HAP-1 (cell line): ENCODE measurements at regions not wholly inside any gene's neighbourhood (a gene's known extent, or its start where the extent isn't known, plus 50 kb on each side); places are given as distances from the start of the nearest gene placed in this dataset.
"Not testable (repeated sequence)": the region's sequence is repeated elsewhere in the genome, so short reads cannot be mapped to it uniquely, and the experiment has no call there.

ENCODE experiments used
- DNase-seq, 2 experiments: peaks; one replicate each; pipeline ENCODE4 v3.0.0-alpha.2; 2016 to 2020; ENCODE audit warnings: low spot score in 2 of 2
- H3K27me3 ChIP-seq: fragments of 250-450 bp; sonication (Bioruptor Pico); 2 replicates; pipeline ENCODE4 v1.5.1; 2020; ENCODE audit warnings: low read depth, mild to moderate bottlenecking, moderate library complexity
- H3K36me3 ChIP-seq: fragments of 250-450 bp; sonication (Bioruptor Pico); replicated peaks from 2 replicates; pipeline ENCODE4 v1.5.1; 2020; ENCODE audit warnings: mild to moderate bottlenecking
- H3K4me1 ChIP-seq: fragments of 250-450 bp; sonication (Bioruptor Pico); 2 replicates; pipeline ENCODE4 v1.5.1; 2020; ENCODE audit warnings: mild to moderate bottlenecking
- H3K4me3 ChIP-seq: fragments of 250-450 bp; sonication (Bioruptor Pico); 2 replicates; pipeline ENCODE4 v1.5.1; 2020; ENCODE audit warnings: mild to moderate bottlenecking, moderate library complexity
- H3K9me3 ChIP-seq: fragments of 250-450 bp; sonication (Bioruptor Pico); 2 replicates; pipeline ENCODE4 v1.5.1; 2020; ENCODE audit warnings: mild to moderate bottlenecking, moderate library complexity
- in situ Hi-C: fragments of 300-500 bp; cut with MboI; formaldehyde crosslinking; loops from 3 replicates; pipeline ENCODE4 v1.14.3; 2020; ENCODE audit warnings: low sequenced_read_pairs, inconsistent platforms, mixed read lengths

DNA sequence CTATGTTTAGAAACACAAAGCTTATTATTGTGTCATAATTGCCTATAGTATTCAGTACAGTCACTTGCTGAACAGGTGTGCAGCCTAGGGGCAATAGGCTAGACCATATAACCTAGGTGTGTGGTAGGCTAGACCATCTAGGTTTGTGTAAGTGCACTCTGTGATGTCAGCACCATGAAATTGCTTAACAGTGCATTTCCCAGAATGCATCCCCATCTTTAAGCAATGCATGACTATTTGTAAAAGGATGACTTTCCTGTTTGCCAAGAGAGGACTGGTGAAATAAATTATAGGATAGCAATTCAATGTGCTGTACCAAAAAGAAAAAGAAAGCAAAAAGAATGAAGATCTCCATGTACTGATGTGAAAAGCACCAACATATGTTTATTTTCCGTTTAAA lies 288.7 kb upstream of the AUTS2 start:
- H3K9me3 ChIP-seq: no peaks in the 10 kb centered on the region
- H3K4me1 ChIP-seq: no peaks in the 10 kb centered on the region
- H3K27me3 ChIP-seq: peaks cover 3% of the 10 kb centered on the region; the same call in 1 of the 2 replicates
- no peak for DNase-seq
- H3K36me3 ChIP-seq: no peaks in the 10 kb centered on the region
- in situ Hi-C loops: no loop called here
- no peak overlapping the region for H3K4me3 ChIP-seq

DNA sequence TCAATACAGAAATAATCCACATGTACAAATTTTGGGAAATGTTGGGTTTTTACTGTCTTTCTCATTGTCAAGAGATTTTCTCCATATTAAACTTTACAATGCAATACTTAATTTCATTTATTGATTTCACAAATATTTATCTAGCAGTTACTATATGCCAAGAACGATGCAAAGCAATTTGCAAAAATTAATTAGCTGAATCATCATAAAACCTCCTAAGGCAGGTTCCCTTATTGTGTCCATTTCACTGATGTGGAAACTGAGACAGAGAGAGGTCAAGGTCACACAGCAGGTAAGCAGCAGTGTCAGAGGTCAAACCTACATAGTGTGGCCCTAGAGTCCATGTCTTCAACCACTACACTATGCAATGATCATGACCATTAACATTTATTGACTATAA lies 286.8 kb upstream of the AUTS2 start:
- peaks cover 3% of the 10 kb centered on the region; the same call in 1 of the 2 replicates for H3K27me3 ChIP-seq
- no peaks in the 10 kb centered on the region for H3K4me1 ChIP-seq
- in situ Hi-C loops: no loop called here
- H3K9me3 ChIP-seq: no peaks in the 10 kb centered on the region
- H3K4me3 ChIP-seq: no peak overlapping the region
- no peaks in the 10 kb centered on the region for H3K36me3 ChIP-seq
- no peak for DNase-seq

DNA sequence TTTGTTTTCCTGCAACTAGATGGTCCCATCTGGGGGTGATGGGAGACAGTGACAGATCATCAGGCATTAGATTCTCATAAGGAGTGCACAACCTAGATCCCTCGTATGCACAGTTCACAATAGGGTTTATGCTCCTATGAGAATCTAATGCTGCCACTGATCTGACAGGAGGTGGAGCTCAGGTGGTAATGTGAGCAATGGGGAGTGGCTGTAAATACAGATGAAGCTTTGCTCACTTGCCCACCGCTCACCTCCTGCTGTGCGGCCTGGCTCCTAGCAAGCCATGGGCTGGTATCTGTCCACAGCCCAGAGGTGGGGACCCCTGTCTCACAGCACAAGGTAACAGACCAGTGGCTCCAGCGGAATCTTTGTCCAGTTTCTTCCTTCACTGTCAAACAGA lies 284.4 kb upstream of the AUTS2 start:
- H3K27me3 ChIP-seq, H3K4me3 ChIP-seq, H3K36me3 ChIP-seq, in situ Hi-C loops, H3K9me3 ChIP-seq, H3K4me1 ChIP-seq, DNase-seq: not testable (repeated sequence)

DNA sequence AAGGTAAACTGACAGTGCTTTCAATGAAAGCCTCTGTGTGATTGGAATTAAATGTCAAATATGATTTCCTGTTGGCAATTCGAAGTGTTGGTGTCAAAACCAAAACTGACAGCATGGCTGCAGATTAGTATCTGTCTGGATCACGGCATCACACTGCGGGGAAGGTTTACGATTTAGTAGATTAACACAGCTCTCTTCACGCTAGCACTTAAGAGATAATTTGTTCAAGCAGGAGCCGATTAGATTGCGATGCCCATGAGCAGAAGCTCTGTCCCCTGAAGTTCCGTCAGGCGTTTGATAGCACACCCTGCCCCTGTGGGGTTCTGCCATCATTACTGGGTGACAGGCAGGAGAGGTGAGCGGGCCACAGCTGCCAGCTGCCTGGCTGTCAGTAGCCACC lies 279.5 kb upstream of the AUTS2 start:
- in situ Hi-C loops: no loop called here
- Histone ChIP-seq H3K4me1 (no peaks in the 10 kb centered on the region), H3K9me3 (no peaks in the 10 kb centered on the region; the same call in 1 of the 2 replicates), H3K4me3 (no peak overlapping the region), H3K27me3 (no peaks in the 10 kb centered on the region), H3K36me3 (no peaks in the 10 kb centered on the region)
- DNase-seq: no peak

DNA sequence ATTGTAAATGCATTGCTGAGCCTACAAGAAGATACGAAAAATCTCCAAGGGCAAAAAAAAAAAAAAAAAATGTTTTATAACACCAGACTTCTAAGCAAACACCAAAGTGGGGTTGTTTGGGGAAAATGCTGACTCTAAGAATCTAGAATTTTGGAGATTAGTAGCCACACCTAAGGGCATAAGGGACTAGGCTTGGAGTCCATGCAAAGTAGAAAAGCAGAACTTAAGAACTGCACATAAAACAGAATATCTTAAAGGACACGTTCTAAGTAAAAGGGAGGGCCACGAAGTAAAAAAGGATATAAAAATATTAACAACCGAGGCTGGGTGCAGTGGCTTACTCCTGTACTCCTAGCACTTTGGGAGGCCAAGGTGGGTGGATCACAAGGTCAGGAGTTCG lies 269.8 kb upstream of the AUTS2 start:
- Histone ChIP-seq H3K27me3 (no peaks in the 10 kb centered on the region), H3K4me1 (no peaks in the 10 kb centered on the region), H3K36me3 (no peaks in the 10 kb centered on the region), H3K9me3 (no peaks in the 10 kb centered on the region), H3K4me3 (no peak overlapping the region)
- DNase-seq: no peak
- in situ Hi-C loops: no loop called here

DNA sequence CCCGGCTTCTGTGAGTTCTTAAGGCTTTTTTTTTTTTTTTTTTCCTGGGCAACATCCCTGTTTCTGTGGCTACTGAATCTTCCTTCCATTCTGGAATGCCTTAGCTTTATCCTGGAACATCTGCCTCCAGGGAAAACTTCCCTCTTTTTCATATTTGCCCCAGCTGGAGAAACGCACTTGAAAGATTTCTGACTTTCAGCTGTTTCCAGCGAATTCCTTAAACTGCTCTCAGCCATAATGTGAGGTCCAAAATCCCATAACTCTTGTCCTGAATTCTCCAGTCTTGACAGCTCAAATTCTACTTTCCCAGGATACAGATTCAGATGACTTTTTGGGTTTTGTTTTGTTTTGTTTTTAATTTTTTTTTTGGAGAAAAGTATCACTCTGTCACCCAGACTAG lies 263.6 kb upstream of the AUTS2 start:
- Histone ChIP-seq H3K4me3 (no peak overlapping the region), H3K27me3 (no peaks in the 10 kb centered on the region), H3K36me3 (no peaks in the 10 kb centered on the region), H3K4me1 (no peaks in the 10 kb centered on the region), H3K9me3 (no peaks in the 10 kb centered on the region)
- no peak for DNase-seq
- in situ Hi-C loops: no loop called here

DNA sequence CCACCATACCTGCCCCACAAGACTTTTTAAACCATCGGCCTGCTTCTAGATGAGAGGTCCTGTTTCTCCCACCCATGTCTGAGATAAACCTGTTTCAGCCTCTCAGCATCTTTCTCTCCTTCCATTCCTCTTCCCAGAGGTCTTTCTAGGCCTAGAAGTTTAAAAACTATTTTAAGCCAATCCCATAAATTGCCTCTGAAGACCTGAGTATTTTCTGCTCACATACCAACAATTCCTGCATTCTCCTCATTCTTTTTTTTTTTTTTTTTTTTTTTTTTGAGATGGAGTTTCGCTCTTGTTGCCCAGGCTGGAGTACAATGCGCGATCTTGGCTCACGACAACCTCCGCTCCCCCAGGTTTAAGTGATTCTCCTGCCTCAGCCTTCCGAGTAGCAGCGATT lies 262.9 kb upstream of the AUTS2 start:
- Histone ChIP-seq H3K9me3 (no peaks in the 10 kb centered on the region), H3K4me1 (no peaks in the 10 kb centered on the region), H3K36me3 (no peaks in the 10 kb centered on the region), H3K4me3 (no peak overlapping the region), H3K27me3 (no peaks in the 10 kb centered on the region)
- no peak for DNase-seq
- in situ Hi-C loops: no loop called here

DNA sequence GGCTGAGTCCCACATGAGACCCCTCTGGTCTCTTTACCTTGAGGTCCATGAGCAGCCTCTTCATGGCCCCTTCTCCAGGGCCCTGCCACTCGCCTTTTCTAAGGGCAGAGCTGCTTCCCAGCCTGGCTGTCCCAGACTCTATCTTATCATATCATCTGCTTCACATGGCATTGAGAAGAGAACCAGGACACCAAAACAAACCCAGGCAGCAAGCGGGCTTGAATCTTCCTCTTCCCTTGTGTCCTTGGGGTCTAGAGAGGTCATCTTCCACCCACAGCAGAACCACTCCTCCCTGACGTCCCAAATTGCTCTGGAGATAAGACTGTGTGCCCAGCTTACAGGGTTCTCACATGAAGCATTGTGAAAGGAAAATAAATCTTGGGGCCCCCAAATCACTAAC lies 261.3 kb upstream of the AUTS2 start:
- no peak for DNase-seq
- H3K4me3 ChIP-seq: no peak overlapping the region
- H3K36me3 ChIP-seq: no peaks in the 10 kb centered on the region
- no peaks in the 10 kb centered on the region for H3K9me3 ChIP-seq
- in situ Hi-C loops: no loop called here
- H3K4me1 ChIP-seq: no peaks in the 10 kb centered on the region
- H3K27me3 ChIP-seq: no peaks in the 10 kb centered on the region

DNA sequence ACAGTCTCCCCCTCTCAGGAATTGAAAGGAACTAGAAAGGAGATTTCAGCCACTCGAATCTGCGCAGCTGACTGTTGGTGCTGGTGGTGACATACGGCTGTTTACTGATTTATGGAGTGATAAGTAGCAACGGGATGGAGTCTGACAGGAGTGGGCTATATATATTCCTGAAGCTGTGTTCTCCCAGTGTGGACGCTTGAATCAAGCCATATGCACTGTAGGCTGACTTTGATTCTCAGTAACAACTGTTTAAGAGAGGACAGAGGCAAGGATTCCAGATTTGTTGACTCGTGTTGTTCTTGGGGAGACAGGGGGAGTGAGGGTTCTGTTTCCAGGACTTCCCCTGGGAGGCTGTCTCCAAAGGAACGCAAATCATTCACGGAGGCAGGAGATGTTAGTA lies 260.1 kb upstream of the AUTS2 start:
- Histone ChIP-seq H3K27me3 (no peaks in the 10 kb centered on the region), H3K9me3 (no peaks in the 10 kb centered on the region), H3K4me3 (no peak overlapping the region), H3K36me3 (no peaks in the 10 kb centered on the region), H3K4me1 (no peaks in the 10 kb centered on the region)
- DNase-seq: no peak
- in situ Hi-C loops: no loop called here

DNA sequence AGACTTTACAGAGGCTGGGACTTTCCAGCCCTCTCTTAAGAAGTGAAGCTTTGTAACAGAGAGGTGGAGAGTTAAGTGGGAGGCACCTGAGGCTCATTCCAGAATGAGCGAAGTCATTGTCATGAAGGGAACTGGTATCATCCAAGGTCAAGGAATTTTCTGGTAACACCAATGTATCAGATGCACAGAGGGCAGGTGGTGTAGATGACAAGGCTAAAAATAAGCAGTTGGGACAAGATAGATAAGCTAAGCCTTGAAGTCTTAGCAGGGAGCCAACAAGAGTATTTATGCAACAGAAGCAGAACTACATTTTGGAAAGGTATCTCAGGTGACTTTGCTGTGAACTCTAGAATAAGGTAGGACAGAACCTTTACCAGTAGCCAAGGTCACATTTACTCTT lies 257.0 kb upstream of the AUTS2 start:
- Histone ChIP-seq H3K4me3 (no peak overlapping the region), H3K27me3 (no peaks in the 10 kb centered on the region), H3K4me1 (no peaks in the 10 kb centered on the region), H3K36me3 (no peaks in the 10 kb centered on the region), H3K9me3 (no peaks in the 10 kb centered on the region)
- in situ Hi-C loops: no loop called here
- no peak for DNase-seq

DNA sequence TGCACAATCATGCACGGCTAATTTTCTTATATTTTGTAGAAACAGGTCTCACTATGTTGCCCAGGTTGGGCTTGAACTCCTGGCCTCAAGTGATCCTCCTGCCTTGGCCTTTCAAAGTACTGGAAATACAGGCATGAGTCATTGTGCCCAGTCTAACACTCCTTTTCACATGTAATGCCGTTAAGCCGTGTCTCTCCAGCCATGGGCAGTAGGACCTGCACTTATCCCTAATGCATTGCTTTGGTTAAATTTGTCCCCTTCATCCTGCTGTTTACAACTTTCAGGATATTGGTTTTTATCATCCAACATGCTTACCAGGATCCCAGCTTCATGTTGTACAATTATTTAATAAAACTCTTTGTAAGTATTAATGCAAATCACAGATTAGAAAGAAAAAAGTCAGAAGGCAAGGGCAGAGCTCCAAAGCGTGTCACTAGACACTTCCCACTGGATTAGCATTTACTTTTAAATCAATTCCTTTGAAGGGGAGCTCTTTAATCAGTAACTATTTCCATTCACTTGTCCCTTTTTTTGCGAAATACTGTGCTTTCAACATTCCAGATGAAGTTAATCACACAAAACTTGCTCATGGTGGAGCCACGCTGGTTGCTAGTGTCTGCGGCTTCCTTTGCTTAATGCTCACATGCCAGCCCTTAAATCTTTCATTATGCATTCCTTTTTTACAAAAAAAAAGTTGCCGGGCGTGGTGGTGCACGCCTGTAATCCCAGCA lies 256.0 kb upstream of the AUTS2 start:
- no peaks in the 10 kb centered on the region for H3K36me3 ChIP-seq
- DNase-seq: peak in 1 of 2 experiments; percentile 9

DNA sequence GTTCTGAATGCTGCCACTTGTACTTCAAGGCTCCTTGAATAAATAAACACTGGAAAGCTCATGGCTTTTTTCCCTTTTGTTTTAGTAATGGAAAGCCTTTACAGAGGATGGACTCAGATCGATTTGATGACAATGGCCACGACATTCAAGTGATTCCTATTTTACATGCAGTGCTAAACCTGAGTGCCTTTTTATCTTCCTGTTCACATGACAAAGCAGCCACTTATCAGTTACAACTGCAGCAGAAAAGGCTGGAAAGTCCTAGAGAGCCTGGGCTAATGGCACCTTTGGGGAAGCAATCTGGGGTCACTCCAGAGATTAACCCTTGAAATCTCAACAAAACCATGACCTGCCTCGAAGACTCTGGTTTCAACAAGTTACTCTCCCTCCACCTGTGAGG lies 249.0 kb upstream of the AUTS2 start:
- in situ Hi-C loops: no loop called here
- no peaks in the 10 kb centered on the region for H3K9me3 ChIP-seq
- H3K27me3 ChIP-seq: no peaks in the 10 kb centered on the region
- no peak overlapping the region for H3K4me3 ChIP-seq
- no peak for DNase-seq
- no peaks in the 10 kb centered on the region for H3K36me3 ChIP-seq
- no peaks in the 10 kb centered on the region for H3K4me1 ChIP-seq

More for the DNA sequence above, 256.0 kb upstream of the AUTS2 start:
- Histone ChIP-seq H3K4me1 (no peaks in the 10 kb centered on the region), H3K4me3 (no peak overlapping the region), H3K9me3 (no peaks in the 10 kb centered on the region), H3K27me3 (no peaks in the 10 kb centered on the region)
- in situ Hi-C loops: no loop called here

DNA sequence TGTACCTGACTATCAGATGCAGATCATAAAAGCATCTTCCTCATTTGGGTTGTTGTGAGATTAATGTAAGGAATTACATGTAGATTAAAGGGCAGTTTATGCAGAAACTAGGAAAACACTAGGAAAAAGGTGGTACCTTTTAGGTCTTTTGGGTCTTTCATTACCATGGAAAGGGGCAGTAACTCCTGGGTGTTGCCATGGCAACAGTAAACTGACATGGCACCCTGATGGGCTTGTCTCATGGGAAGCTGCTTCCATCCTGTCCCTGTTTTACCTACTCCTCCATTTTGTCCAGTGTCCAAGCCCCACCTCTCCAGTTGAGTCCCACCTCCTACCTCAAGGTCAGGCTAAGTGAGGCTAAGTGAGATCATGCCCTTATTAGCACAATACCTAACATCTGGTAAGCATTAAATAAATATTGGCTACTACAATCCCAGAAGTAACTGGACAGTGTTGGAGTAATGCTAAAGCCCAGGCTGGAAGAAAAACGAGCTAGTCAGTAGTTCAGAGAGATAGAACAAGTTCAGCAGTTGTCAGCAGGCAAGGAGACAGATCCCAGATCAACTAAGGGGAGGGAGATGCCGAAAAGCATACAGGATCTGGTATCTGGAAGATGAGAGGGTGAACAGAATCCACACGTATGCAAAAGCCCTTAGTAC lies 240.0 kb upstream of the AUTS2 start:
- no peaks in the 10 kb centered on the region for H3K36me3 ChIP-seq
- DNase-seq: no peak
- 0 out of 2 replicates have a peak, but pooled peaks cover 5% of the 10 kb centered on the region for H3K27me3 ChIP-seq
- H3K4me1 ChIP-seq: no peaks in the 10 kb centered on the region
- in situ Hi-C loops: no loop called here
- H3K9me3 ChIP-seq: no peaks in the 10 kb centered on the region
- H3K4me3 ChIP-seq: no peak overlapping the region

DNA sequence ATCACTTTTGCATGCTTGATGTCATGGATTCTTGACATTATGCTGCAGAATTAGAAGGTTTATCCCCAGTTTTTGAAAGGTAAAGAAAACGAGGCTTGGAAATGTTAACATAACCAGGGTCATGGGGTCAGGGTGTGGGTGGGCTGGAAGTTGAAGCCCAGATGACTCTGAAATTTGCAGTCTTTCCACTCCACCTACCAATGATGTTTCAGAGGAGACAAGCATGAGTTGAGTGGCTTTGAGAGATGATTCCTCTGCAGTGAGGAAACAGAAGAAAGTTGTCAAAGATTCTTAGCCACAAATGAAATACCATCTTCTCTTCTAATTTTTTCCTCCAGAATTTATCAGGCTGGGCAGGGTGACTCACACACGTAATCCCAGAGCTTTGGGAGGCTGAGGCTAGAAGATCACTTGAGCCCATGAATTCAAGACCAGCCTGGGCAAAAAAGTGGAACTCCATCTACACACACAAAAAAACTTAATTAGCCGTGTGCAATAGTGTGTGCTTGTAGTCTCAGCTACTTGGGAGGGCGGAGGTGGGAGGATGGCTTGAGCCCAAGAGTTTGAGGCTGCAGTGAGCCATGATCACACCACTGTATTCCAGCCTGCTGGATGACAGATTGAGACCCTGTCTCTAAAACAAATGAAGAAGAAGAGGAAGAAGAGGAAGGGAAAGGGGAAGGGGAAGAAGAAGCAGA lies 239.1 kb upstream of the AUTS2 start:
- no peaks in the 10 kb centered on the region for H3K4me1 ChIP-seq
- no peak overlapping the region for H3K4me3 ChIP-seq
- H3K36me3 ChIP-seq: no peaks in the 10 kb centered on the region
- 0 out of 2 replicates have a peak, but pooled peaks cover 5% of the 10 kb centered on the region for H3K27me3 ChIP-seq
- no peaks in the 10 kb centered on the region for H3K9me3 ChIP-seq
- in situ Hi-C loops: no loop called here
- no peak for DNase-seq
